SH-SY5Y (cell line): ENCODE measurements at regions not wholly inside any gene's neighbourhood (a gene's known extent, or its start where the extent isn't known, plus 50 kb on each side); places are given as distances from the start of the nearest gene placed in this dataset.

Experiments
- GATA2 ChIP-seq: IDR thresholded peaks from 2 replicates; pipeline ENCODE4 v1.6.1; 2011; ENCODE audit warnings: mild to moderate bottlenecking, low read depth, low read length
- GATA3 ChIP-seq: IDR thresholded peaks from 2 replicates; pipeline ENCODE4 v1.6.1; 2011; ENCODE audit warnings: low read depth, mild to moderate bottlenecking, low read length, moderate library complexity

GRCh38 chr3:98962951-98963350 is 61.5 kb upstream of the DCBLD2 start:
- no peak for TF ChIP-seq GATA3
- no peak for TF ChIP-seq GATA2

- TF ChIP-seq GATA3 (no peak), GATA2 (no peak)
These were observed 60.9 kb upstream of the DCBLD2 start for GRCh38 chr3:98962189-98962930.

- TF ChIP-seq GATA3 = no peak
- TF ChIP-seq GATA2 = no peak
These were observed 60.0 kb upstream of the DCBLD2 start for GRCh38 chr3:98961161-98962155.

GRCh38 chr3:98957681-98958080 is 56.2 kb upstream of the DCBLD2 start:
- no peak for TF ChIP-seq GATA2
- no peak for TF ChIP-seq GATA3

- TF ChIP-seq GATA3 = no peak
- no peak for TF ChIP-seq GATA2
These were observed 54.5 kb upstream of the DCBLD2 start for GRCh38 chr3:98956008-98956407.

- no peak for TF ChIP-seq GATA2
- TF ChIP-seq GATA3 = no peak
These were observed 53.5 kb upstream of the DCBLD2 start for GRCh38 chr3:98954791-98955604.

GRCh38 chr3:98954242-98954641 is 52.7 kb upstream of the DCBLD2 start:
- TF ChIP-seq GATA2 (no peak), GATA3 (no peak)

- TF ChIP-seq GATA3 (no peak), GATA2 (no peak)
These were observed 50.9 kb upstream of the DCBLD2 start for GRCh38 chr3:98952404-98952803.
